Middle frontal gyrus (tissue), 1 donor: ENCODE measurements at regions not wholly inside any gene's neighbourhood (a gene's known extent, or its start where the extent isn't known, plus 50 kb on each side); places are given as distances from the start of the nearest gene placed in this dataset.
A peak's percentile ranks its signal among the peaks of the same experiment; 100 is the strongest.
"Not testable (repeated sequence)": the region's sequence is repeated elsewhere in the genome, so short reads cannot be mapped to it uniquely, and the experiment has no call there.

Experiments used
- DNase-seq: peaks from one replicate; pipeline ENCODE4 v3.0.0-alpha.2; 2015; ENCODE audit warnings: low spot score; ENCODE audit errors: extremely low spot score

- DNase-seq, result no peak
These were observed 216.9 kb downstream of the CAVIN4 start for GRCh38 chr9:100794738-100795269.

DNA sequence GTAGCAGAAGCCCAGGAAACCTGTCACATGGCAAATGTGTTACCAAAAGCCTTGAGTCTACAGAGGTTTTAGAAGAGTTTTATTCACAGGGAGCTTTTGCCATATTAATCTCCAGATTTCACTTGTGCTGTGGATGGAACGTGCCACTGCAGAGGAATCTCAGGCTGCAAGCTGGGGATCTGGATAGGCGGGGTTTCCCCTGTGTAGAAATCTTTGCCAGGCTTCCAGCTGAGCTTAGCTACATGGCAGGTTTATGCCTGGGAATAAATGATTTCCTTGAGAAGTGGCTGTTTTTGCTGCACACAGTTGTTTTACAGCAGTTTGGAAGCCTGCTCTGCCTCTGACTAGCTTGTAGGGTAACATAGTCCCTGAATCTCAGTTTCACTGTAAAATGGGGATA, 224.6 kb upstream of the PLPPR1 start:
- no peak for DNase-seq

DNA sequence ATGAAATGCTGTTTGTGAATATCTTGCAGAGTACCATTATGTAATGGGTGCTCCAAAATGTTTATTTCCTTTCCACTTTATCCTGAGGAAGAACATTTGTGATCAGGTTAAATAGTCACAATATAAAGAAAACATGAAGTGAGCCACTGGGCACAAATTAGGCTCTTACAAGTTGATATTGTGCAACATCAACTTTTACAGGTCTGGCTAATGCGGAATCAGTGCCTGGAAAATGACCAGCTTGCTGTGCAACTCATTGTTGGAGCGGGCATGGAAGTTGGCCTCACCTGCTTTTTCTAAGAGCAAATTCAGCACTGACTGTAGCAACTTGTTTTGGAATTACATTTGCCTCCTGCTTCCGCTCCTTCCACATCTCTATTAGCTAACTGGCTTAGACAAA, 216.9 kb upstream of the PLPPR1 start:
- no peak for DNase-seq

GRCh38 chr9:100813871-100814270, 214.7 kb upstream of the PLPPR1 start:
- DNase-seq, result no peak

DNA sequence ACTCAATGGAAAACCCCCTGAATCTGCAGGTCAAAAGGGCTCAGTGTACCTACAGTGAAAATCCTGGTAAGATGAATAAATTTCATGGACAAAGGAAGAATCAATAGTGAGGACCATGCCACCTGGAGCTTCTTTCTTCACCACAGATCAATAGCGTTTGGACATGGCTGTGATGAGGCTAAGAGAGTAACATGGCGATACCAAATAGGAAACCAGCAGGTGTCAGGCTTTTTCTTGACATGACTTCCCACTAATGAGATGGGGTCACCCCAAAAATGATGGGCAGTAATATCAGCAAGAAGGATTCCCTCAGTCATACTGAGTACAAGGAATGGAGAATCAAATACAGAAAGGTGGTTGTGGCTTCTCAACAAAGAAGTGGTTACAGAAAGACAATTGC, 208.5 kb upstream of the PLPPR1 start:
- no peak for DNase-seq

- DNase-seq, result not testable (repeated sequence)
These were observed 195.5 kb upstream of the PLPPR1 start for GRCh38 chr9:100833035-100833434.

DNA sequence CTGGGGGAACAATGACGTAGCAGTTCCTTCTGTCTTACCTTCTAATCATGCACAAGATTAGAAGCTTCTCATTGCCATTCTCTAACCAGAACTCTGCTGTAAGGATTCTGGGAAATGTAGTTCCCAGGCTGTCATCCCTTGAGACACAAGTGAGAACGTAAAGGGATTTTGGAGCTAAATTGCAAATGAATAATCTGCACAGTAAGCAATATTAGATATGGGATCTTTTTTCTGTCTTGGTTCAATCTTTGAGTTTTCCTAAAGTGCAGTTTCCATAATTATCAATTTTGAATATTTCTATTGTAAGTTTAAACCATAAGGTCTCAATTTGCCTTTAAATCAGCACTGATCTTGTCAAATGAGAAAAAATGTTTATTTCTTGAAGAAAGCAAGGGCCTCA, 189.7 kb upstream of the PLPPR1 start:
- DNase-seq, result no peak

- no peak for DNase-seq
These were observed 179.8 kb upstream of the PLPPR1 start for GRCh38 chr9:100848726-100849125.

DNA sequence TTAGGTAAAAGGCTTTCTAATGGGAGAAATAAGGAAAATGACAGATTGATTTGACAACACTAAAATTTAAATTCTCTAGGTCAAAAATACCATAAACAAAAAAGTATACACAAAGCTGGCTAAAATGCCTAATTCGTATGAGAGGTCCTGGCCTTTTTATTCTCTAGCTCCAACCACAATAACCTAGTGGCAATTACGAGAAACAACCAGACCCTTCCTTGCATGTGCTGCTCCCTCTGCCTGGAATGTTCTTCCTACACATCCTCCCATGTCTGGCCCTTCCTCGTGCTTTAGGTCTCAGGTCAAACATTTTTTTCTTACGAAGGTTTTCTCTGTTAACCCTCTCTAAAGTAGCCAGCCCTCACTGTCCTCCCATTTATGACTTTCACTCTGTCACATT, 176.4 kb upstream of the PLPPR1 start:
- DNase-seq, result no peak

DNA sequence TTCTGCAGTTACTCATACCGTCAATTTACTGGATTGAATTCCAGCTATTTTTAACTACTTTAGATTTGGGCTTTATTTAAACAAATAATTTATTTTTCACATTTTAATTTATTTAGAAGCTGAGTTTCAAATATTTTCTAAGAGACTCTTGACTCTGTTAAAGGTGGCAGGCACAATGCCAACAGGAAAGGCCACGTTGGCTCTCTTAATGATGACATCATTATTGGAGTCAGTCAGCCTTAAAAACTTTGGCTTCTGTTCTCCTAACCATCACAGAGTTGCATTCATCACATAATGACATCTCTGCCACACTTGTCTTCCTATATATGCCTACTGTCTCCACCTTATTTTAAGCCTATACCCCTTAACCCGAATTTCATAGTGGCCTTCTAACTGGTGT, 172.3 kb upstream of the PLPPR1 start:
- DNase-seq, result no peak

- DNase-seq, result no peak
These were observed 163.4 kb upstream of the PLPPR1 start for GRCh38 chr9:100865111-100865510.

DNA sequence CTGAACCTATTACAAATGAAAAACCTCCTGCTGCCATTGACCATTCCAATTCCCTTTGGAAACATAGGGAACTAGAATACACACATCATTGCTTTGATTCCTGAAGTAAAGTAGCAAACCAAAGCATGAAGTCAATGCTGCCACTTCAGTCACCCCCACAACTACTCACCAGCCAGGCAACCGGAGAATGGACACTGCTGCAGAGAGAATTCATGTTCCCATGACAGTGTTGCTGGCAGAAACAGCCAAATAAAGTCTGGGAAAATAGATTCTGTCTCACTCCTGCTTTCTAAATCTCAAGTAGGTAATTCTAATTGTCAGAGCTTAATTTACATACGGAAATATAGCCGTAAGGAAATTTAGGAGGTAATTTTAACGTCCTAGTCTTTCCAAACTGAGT, 162.9 kb upstream of the PLPPR1 start:
- no peak for DNase-seq

GRCh38 chr9:100869326-100869725, 159.2 kb upstream of the PLPPR1 start:
- DNase-seq, result no peak

DNA sequence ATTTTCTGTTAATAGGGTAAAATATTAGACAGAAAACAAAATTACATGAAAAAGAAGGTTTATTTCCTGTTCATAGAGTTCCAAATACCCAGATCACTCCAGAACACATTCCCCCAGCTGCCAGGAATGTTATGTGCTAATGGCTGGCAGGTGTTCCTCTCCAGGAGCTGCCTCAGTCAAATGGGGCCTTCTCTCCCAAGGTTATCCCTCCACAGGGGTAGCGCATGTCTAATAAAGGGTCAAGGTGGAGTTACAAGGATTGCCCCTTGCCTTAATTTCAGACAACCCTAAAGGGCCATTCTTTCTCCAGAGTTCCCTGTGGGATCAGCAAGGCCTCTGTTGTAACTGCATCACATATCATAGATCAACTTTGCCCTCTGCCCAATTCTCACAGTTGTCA, 148.6 kb upstream of the PLPPR1 start:
- DNase-seq, result no peak

GRCh38 chr9:100880284-100880683, 148.2 kb upstream of the PLPPR1 start:
- DNase-seq, result no peak

GRCh38 chr9:100884518-100884917, 144.0 kb upstream of the PLPPR1 start:
- DNase-seq, result peak; percentile 31

- no peak for DNase-seq
These were observed 138.2 kb upstream of the PLPPR1 start for GRCh38 chr9:100890321-100890720.

DNA sequence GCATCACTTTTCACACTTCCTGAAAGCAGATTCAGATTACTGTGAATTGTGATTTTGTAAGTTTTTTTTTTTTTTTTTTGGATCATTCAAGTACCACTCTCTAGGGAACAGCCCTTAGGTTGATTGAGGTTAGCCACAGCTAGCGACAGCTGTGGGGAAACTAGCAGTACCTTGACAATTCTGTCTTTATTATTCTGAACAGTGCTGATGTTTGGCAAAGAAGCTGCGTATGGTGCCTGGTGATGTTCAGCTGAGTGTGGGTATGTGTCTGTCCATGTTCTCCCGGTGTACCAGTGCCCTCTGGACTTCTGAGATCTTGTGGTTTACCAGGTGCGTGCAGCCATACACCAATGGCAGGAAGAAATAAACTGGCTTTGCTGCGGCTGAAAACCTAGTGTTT, 117.3 kb upstream of the PLPPR1 start:
- DNase-seq, result no peak

GRCh38 chr9:100913257-100913656, 115.3 kb upstream of the PLPPR1 start:
- no peak for DNase-seq

DNA sequence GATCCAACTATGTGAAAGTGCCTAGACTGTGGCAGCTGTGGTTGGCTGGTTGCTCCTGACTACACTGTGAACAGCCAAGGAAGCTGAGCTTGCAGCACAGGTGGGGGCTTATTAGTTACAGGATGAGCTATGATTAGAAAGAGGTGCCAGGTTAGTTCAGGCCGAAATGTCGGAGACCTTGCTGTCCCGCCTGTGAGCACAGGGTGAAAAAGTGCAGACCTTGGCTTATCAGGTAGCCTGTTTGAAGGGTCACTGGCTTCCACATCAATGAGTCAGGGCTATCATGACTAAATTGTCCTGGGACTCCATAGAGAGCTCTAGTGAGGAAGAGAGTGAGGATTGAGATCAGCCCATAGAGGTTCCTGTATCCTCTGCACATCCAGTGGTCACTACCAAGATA, 114.3 kb upstream of the PLPPR1 start:
- DNase-seq, result no peak

DNA sequence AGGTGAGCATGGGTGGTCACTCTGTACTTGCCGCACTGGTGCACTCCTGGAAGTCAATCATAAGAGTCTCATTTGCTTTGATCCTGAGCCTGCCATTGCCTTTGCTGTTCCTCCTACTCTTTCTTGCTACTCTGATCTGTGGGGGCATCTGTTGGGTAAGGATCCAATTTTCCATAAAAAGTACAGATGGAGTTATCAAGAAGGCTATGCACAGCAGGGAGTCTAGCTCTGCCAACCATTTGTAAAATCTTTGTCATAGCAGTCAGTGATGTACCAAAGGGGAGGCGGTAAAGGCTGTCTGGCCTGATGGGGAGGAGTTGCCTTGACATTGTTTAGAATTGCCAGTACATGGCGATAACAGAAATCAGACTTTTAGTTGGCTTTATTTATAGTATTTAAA, 109.0 kb upstream of the PLPPR1 start:
- DNase-seq, result no peak

- no peak for DNase-seq
These were observed 102.2 kb upstream of the PLPPR1 start for GRCh38 chr9:100926366-100926765.

- no peak for DNase-seq
These were observed 100.8 kb upstream of the PLPPR1 start for GRCh38 chr9:100927763-100928162.

- no peak for DNase-seq
These were observed 94.9 kb upstream of the PLPPR1 start for GRCh38 chr9:100933656-100934055.
